Activated CD8-positive, alpha-beta memory T cell treated with anti-CD3 and anti-CD28 coated beads for 1 hour (primary cell): ENCODE measurements at regions not wholly inside any gene's neighbourhood (a gene's known extent, or its start where the extent isn't known, plus 50 kb on each side); places are given as distances from the start of the nearest gene placed in this dataset.
"Not testable (repeated sequence)": the region's sequence is repeated elsewhere in the genome, so short reads cannot be mapped to it uniquely, and the experiment has no call there.

Experiments used
- DNase-seq, 2 donors: peaks; one replicate each; pipeline ENCODE4 v3.0.0-alpha.2; 2020; ENCODE audit warnings: low read depth in 1 of 2; ENCODE audit errors: extremely low read depth in 1 of 2

DNA sequence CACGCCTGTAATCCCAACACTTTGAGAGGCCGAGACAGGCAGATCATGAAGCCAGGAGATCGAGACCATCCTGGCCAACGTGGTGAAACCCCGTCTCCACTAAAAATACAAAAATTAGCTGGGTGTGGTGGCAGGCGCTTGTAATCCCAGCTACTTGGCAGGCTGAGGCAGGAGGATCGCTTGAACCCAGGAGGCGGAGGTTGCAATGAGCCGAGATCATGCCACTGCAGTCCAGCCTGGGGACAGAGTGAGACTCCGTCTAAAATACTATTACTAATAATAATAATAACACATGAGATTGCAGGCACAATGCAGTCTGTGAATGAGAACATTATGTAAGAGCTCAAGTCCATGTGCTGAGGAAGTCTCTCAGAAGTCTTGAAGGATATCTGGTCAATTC, 1684.4 kb downstream of the SPATA31A7 start:
- DNase-seq, result not testable (repeated sequence)

DNA sequence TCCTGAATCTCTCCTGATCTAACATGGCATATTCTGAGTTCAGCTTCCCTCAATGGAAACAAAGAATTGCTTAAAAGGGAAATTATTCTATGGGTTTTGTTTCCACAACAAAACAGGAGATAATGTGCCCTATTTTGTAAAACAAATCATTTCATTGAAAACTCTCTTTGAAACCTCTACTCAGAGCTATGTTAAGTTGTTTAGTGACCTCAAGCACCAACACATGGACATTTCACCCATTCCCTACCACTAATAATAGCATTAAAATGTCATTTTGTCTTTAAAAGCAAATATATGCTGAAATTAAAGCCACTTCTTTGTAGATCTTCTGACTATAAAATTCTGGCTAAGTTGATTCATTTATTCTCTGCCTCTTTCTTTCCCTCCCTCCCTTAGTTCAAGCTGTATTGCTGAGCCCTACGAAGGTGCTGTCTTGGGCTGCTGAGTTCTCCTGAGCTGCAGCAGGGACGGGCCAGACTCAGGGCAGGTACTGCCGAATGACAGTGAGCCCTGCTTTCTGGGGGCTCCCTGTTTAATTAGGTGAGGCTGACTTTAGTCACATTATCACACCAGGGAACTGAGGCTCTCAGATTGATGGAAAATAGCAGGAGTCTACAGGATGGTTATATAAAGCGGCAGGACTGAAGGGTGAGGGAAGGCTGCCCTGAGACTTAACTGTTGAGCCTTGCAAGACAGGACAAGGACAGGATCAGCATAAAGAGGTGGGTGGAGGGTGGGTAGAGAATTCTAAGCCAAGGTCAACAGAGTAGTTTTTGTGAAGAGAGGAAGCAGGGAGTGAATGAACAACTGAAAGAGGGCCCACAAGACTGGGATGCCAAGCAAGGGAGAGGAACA, 1685.1 kb downstream of the SPATA31A7 start:
- DNase-seq, result not testable (repeated sequence)

DNA sequence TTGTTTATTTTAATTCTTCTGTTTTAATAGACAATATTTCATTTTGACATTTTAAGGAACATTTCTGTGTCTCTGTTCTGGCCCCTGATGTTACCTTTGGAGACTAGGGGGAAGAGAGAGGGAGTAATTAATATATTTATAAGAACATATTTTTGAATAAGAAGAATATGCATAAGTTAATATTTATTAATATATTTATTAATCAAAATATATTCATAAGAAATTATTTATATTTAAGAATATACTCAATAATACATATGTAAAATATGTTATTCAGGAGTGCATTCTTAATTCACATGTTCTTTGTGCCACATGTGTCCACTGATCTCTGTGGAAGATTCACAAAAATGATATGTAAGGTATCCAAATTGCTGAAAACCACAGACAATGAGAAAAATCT, 1687.7 kb downstream of the SPATA31A7 start:
- not testable (repeated sequence) for DNase-seq

DNA sequence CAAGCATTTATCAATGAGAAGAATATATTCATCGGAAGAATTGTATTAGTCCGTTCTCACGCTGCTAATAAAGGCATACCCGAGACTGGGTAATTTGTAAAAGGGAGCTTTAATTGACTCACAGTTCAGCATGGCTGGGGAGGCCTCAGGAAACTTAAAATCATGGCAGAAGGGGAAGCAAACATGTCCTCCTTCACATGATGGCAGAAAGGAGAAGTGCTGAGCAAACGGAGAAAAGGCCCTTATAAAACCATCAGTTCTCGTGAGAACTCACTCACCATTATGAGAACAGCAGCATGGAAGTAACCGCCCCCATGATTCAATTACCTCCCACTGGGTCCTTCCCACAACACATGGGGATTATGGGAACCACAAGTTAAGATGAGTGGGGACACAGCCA, 1688.2 kb downstream of the SPATA31A7 start:
- not testable (repeated sequence) for DNase-seq

DNA sequence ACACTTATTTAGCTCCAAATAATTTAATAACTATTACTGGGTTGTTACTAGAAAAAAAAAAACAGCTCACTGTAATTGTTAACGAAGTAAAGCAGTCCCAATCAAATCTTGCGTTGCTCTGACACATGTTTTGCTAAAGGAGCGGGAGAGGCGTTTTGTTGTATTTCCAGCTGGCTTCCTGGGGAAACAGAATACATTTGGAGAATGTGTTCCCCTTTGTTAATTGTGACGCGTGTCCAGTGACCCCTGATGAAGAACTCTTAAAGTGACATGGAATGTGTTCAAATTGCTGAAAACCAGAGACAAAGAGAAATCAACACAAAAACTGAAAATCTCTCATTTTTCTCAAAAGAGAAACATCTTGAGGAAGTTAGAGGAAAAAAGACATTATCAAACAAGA, 1690.6 kb downstream of the SPATA31A7 start:
- DNase-seq, result not testable (repeated sequence)

DNA sequence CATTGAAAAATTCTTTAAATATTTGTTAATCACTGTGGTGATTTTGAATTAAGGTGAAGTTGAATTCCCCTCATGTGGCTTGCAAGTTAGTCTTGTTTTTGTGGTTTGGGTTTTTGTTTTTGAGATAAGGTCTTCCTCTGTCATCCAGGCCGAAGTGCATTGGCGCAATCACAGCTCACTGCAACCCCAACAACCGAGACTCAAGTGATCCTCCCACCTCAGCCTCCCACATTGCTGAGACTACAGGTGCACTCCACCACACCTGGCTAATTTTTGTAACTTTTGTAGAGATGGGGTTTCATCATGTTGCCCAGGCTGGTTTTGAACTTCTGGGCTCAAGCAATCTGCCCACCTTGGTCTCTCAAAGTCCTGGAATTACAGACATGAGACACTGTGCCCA, 1691.1 kb downstream of the SPATA31A7 start:
- not testable (repeated sequence) for DNase-seq

DNA sequence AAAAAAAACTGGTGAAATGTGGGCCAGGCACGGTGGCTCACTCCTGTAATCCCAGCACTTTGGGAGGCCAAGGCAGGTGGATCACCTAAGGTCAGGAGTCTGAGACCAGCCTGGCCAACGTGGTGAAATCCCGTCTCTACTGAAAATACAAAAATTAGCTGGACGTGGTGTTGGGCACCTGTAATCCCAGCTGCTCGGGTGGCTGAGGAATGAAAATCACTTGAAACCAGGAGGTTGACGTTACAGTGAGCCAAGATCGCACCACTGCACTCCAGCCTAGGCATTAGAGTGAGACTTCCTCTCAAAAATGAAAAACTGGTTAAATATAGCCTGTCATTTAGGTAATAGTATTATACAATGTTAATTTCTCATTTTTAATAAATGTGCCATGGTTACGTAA, 1692.0 kb downstream of the SPATA31A7 start:
- not testable (repeated sequence) for DNase-seq

DNA sequence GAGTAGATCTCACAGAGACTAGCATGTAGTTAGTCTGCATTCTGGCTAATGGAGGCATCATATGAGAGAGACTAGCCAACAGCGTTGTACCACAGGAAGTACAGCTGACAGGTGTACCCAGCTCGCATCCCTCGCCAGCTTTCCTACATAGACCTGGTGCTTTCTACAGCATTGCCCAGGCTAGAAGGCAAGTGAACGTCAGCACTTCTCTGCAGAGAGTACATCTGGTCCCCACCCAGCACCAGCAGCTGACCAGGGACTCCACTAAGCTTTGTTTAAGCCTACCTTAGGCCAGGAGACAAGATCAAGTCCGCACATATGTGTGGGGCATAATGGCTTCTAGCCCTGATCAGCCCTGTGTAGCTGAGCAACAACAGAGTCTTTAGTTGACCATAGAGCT, 1692.9 kb downstream of the SPATA31A7 start:
- DNase-seq, result not testable (repeated sequence)

DNA sequence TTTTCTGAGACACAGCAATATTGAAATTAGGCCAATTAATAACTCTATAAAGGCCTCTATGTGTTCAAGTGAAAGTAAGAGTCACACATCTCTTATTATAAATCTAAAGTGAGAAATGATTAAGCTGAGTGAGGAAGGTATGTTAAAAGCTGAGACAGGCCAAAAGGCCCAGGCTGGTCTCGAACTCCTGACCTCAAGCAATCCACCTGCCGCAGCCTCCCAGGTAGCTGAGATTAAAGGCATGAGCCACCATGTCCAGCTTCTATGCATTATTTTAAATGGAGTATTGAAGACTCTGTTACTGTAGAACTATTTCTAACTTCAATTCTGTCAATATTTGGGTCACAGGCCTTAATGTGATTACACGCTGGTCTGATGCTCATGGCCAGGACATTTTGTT, 1706.9 kb downstream of the SPATA31A7 start:
- DNase-seq, result not testable (repeated sequence)

DNA sequence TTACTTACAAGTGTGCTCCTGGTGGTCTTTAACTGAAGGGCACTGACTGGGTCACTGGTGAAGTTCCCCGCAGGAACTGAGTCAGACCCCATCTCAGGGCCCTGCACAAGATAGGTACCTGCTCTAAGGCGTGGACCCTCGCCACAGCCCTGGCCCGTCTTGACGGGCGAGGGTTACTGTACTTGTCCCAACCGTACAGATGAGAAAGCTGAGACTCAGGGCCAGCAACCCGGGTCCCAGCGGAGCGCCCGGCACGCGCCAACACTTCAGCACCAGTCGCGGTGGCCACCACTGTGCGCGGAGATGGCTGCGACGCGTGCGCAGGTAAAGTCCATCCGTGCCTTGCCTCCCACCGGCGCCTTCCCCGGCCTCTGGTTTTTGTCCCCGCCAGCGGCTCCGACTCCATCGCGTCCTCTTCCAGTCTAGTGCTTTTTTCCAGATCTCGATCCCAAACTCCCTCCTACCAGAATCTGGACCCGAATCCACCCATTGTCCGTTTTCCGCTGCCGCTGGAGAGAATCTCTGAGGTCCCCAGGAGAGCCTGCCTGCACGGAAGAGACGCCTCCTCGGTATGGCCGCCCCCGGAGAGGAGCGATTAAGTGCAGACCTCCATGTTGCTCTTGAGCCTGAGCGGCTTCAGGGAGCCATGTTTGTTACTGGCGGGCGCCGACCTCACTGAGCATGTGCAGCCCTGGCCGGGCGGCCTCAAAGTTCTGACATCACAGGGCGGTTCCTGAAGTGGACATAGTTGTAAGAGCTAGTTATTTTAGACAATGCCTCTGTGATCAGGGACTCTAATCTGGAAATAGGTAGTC, 1707.8 kb downstream of the SPATA31A7 start:
- peak; percentile 19 to 37 for DNase-seq

DNA sequence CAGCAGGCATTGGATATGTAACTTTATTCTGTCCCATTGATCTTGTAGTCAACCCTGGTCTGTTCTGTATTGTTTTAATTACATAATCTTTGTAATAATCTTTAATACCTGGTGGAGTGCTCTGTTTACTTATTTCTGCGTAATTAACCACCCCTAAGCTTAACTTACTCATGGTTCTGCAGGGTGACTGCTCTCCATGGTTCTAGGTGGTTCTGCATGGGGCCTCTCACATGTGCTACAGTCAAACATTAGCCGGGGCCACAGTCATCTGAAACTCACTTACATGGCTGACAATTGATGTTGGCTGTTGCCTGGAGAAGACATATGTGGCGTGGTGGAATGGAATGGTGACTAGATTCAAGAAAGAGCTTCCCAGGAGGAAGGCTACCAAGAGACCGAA, 1709.8 kb downstream of the SPATA31A7 start:
- not testable (repeated sequence) for DNase-seq

DNA sequence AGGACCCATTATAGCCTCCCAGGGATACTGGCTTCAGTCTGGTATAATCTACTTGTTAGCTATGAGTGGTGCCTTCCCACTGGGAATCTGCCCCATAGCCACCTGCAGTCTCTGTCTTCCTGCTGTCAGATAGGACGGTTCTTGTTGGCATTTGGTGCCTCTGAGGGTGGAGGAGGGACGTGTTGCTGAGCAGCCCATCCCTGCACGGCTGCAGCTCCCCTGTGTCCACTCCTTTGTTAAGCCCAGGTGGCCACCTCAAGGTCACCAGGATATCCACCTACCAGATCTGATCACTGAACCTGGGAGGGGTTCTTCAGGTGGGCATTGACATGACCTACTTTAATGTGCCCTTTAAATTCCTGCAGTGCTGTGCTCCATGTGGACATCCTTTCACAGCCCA, 1714.2 kb downstream of the SPATA31A7 start:
- not testable (repeated sequence) for DNase-seq

DNA sequence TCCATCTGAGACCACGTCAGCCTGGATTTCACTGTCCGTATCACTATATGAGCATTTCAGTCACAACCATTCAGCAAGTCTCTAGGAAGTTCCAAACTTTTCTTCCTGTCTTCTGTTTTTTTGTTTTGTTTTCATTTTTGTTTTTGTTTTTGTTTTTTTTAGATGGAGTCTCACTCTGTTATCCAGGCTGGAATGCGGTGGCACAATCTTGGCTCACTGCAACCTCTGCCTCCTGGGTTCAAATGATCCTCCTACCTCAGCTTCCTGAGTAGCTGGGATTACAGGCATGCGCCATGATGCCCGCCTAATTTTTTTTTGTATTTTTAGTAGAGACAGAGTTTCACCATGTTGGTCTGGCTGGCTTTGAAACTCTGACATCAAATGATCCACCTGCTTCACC, 1715.9 kb downstream of the SPATA31A7 start:
- not testable (repeated sequence) for DNase-seq

DNA sequence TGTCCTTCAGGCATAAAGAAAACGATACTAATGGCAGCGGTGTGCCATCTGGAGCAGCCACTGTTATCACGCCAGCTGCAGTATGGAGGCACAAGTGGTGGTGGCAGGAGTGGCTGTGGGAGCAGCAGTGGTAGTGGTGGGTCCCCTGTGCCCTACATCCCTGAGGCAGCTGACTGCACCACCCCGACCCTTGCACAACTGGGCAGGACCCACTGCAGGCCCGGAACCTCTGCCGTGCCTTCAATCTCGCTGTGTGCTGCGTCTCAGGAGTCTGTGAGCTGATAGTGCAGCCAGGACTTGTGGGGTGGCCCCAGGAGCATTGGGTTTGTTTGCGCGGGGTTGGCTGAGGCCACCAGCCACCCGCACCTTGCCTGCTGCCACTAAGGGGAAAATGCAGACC, 1718.0 kb downstream of the SPATA31A7 start:
- DNase-seq, result not testable (repeated sequence)

DNA sequence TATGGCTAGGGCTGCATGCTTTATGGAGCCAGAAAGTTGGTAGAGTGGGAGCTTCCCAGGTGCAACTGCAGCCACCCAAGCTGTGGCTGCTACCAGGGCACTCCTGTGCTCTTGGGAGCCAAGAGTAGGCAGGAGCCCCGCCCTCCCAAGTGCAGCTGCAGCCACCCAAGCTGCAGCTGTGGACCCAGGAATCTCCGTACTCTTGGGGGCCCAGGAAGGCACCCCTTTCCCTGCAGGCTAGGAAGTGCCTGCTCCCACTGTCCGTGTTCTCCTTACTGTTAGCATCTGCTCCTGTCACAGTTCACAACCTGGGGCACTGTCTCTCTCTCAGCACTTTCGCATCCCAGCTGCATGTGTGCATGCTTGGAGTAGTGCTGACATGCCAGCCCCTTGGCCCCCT, 1718.4 kb downstream of the SPATA31A7 start:
- not testable (repeated sequence) for DNase-seq

DNA sequence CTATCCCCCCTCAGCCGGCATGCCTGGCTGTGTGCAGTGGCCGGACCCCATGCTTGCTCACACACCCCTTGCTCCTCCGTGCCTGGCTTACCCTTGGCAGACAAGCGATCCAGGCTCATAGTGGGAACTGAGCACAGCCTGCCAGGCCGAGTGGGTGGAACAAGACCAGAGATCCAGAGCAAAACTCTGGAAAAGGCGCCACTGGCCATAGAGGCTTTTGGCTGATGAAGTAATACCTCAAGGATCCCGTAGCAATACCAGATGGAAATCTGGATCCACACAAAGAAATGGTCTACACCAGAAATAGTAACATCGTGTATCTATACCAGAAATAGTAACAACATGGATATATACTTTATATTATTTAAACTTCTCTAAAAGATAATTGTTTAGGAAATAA, 1719.6 kb downstream of the SPATA31A7 start:
- DNase-seq, result not testable (repeated sequence)

DNA sequence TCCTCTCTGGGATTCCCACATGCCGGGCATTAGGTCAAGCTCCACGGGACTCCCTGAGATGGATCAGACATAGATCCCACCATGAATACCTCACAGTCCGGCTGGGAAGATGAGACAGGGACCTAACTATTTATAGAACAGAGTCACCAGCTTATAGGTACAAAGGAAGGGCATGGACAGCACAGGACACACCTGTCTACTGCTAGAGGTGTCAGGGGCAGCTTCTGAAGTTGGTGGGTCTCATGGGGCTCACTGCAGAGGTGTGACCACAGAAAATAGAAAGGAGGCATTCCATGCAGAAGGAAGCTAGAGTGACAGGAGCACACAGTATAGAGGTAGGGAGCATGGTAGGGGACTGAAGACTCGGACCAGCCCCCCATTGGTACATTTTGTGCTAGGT, 1722.4 kb downstream of the SPATA31A7 start:
- not testable (repeated sequence) for DNase-seq

DNA sequence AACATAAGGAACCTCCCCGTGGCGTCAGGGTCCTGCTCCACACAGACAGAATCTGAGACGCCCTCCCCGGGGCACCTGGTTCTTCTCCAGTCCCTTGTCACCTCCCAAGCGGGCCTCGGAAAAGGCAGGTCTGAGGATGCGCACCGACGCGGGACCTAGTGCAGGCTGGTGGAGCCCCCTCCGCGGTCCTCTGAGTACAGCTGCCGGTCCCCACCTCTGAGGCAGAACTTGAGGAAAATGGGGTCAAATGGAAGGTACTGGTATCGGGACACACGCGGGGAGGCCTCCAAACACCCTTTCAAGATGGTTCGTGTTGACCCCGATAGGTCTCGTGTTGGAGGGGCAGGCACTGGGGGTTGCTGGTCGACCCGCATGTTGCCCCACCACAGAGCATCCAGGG, 1725.3 kb downstream of the SPATA31A7 start:
- DNase-seq, result not testable (repeated sequence)

DNA sequence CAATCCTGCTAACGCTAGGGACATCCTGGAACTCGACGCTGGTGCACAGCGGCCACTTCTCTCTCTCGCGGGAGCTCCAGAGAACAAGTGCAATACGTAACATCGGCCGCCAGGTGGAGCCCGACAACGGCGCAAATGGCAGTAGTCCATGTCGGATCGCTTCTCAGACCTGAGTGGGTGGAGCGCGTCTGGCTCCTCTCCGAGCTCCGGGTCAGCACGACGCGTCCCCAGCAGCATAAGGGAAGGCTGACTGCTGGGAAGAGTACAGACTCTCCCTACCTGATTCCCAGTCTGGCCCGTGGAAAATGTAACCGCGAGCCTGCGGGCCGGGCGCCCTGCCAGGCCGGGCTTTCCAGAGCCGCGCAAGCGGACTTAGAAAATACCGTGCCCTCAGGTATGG, 1725.8 kb downstream of the SPATA31A7 start:
- DNase-seq, result not testable (repeated sequence)

DNA sequence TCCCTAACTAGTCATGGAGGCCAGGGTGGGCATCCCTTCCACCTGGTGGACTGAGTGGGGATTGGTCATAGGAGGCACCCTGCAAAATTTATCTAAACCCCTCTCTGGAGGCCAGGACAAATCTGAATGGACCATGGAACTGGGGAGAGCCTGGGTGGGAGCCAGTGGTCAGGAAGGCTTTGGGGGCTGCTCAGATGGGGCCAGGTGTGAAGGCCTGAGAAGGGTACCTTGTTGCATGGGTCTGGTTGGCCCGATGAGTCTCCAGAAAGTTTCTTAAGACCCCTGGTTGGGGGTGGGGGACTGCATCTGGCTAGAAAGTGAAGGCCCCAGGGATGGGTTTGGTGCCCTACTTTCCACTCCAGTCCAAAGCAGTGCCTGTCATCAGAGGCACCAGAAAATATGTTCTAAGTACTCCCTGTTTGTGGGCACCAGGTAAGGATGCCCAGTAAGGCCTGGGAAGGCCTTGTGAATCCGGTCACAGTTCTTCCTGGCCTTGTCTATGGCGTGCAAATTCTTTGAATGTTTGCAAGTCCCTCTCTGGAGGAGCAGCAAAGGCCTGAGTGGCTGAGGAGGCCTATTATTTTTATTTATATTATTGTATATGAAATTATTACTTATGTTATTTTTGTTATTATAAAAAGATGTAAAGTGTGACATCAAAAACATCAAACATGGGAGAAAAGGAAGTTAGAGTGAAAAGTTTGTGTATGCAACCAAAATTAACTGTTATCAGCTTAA, 1729.0 kb downstream of the SPATA31A7 start:
- not testable (repeated sequence) for DNase-seq

DNA sequence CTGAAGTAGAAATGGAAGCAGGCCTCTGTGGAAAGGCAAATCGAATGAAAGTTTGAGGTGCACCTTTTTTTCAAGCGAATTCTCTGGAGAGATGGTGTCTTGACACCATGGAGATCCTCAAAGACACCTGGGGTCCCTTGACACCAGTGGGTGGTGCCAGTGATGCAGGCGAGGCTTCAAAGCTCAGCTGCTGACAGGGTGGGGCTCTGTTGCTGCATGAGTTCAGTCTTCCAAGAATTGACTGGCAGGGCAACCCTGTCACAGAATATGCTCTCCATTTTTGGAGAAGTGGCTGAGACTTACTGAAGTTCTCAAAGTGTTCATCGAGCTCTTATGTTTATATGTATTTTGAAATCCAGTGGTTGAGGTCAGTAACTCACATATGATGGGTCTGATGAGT, 1741.6 kb downstream of the SPATA31A7 start:
- DNase-seq, result not testable (repeated sequence)
